HG03432 (cell line): ENCODE measurements at regions not wholly inside any gene's neighbourhood (a gene's known extent, or its start where the extent isn't known, plus 50 kb on each side); places are given as distances from the start of the nearest gene placed in this dataset.

ENCODE experiments used
- ATAC-seq: cut with Tn5 transposase; IDR thresholded peaks from one replicate; pipeline ENCODE4 v1.9.1; 2021; ENCODE audit warnings: mild to moderate bottlenecking, moderate library complexity; ENCODE audit not compliant: unreplicated experiment

DNA sequence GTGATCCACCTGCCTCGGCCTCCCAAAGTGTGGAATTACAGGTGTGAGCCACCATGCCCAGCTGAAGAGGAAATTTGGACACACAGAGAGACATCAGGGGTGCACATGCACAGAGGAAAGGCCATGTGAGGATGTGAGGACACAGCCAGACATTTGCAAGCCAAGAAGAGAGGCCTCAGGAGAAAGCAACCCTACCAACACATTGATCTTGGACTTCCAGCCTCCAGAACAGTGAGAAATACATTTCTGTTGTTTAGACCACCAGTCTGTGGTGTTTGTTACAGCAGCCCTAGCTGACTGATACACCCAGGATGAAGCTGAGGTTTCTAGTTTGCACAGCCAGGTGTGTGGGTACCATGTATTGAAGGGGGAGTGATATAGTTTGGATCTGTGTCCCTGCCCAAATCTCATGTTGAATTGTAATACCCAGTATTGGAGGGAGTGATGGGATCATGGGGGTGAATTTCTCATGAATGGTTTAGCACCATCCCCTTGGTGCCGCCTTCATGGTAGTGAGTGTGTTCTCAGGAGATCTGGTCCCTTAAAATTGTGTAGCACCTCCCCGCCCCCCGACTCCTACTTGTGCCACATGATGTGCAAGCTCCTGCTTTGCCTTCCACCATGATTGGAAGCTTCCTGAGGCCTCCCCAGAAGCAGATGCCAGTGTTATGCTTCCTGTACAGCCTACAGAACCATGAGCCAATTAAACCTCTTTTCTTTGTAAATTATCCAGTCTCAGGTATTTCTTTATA, 64.7 kb upstream of the DUSP5 start:
- ATAC-seq: no peak

DNA sequence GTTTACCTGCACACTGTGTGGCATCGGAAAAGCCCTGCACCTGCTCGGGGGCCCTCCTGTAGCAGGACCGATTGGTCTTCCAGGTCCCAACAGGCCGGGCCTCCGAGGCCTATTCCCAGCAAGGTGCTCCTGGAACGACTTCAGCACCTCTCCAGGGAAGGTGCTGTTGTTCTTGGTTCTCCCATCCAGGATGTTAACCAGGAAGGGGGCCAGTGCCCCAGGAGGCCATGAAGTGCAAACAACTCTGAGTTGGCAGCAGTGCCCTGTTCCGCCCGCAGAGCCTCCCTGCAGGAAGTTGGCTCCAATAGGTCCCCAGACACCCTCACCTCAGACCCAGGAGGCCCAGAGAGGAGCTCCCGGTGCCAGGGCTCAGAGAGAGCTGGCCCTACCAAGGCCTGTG, 64.0 kb upstream of the DUSP5 start:
- no peak for ATAC-seq

- no peak for ATAC-seq
Observed at GRCh38 chr10:110434489-110435096, 63.1 kb upstream of the DUSP5 start.

DNA sequence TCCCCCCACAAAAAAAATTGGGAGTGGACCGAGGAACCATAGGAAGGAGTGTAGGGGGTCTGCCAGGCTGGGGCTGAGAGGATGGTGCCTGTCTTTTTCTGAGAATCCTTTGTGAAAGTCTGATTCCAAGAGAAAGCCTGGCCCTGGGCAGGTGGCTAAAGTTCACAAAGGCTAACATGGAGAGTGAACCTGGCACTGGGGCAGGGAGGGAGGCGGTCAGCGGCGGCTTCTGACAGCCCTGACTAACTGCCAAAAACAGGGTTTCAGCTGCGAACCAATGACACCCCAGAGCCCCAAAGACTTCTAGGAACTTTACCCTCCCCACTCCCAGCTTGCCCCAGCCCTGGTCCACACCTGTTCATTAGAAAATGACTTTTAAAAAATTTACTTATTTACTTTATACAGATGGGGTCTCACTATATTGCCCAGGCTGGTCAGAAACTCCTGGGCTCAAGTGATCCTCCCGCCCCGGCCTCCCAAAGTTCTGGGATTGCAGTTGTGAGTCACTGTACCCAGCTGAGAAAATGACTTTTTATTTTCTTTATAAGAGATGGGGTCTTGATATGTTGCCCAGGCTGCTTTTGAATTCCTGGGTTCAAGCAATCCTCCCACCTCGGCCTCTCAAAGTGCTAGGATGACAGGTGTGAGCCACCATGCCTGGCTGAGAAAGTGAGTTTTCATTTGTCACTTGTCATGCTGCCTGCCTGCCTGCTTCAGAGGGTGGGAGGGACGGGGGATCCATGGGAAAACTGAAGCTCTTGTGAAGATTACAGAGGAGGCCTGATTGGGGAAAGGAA, 61.0 kb upstream of the DUSP5 start:
- no peak for ATAC-seq

GRCh38 chr10:110437351-110437605, 60.4 kb upstream of the DUSP5 start:
- ATAC-seq: no peak

DNA sequence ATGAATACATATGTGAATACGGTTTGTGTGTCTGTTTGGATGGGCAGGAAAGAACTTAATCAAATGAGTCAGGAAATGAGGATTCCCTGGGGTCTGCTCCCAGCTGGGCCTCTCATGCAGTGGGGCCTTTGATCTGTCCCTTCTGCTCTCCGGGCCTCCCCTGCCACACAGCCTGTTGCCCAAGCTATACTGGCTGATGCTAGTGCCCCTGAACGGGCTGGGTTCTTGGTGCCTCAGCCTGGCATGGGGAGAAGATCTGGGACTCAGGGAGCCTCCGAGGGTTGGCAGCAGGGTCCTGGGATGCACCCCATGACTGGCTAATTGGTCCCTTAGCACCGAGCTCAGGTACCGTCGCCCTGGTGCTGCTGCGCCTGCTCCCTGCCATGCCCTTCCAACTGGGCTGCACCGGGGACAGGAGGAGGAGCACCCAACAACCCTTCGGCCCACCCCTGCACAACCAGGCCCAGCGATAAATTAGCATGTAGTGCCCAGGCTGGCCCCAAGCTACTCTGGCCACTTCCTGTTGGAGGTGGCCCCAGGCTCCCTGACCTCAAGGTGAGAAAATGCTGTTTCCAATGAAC, 59.9 kb upstream of the DUSP5 start:
- ATAC-seq: no peak

DNA sequence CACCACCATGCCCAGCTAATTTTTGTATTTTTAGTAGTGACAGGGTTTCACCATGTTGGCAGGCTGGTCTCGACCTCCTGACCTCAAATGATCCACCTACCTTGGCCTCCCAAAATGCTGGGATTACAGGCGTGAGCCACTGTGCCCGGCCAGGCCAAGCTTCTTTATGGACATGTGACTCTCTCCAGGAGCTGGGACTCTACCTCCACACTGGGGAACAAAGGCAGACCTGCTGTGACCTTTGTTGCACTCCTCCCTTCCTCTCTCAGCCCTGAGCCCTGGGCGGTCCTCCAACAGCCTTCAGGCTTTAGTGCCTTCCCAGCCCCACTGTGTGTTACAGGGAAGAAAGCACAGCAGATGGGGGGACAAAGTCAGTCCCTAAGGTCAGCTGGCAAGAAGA, 55.0 kb upstream of the DUSP5 start:
- no peak for ATAC-seq

GRCh38 chr10:110443239-110444003, 54.3 kb upstream of the DUSP5 start:
- ATAC-seq: no peak

GRCh38 chr10:110444004-110444337, 53.7 kb upstream of the DUSP5 start:
- no peak for ATAC-seq

- ATAC-seq: no peak
Observed at GRCh38 chr10:110445871-110446270, 51.8 kb upstream of the DUSP5 start.

- no peak for ATAC-seq
Observed at GRCh38 chr10:110446277-110446676, 51.4 kb upstream of the DUSP5 start.

DNA sequence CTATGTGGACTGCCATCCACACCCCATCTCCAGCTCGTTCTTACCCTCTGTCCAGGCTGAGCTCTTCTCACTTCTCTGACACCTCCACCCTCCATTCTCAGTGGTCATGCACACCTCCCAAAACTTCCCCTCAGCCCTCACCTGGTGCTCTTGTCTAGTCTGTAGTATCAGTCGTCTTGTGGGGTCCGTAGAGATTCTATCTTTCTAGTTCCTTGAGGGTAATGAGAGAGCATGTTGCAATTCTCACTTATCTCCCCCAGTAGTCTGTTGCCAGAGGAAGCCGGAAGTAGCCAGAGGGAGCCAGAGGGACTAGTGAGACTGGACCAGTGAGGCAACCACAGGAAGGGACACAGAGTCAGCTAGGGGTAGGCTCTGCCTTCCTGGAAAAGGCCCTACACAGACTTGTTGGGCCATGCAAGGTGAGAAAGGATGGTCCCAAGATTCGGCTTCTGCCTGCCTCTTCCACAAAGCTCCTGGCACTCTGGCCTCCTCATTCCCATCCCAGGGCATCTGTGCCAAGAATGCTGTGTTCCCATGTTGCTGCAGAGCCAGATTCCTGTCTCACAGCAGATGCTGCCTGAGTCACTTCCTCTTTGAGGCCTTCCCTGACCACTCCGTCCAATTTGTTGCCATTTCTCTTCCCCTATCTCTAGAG, 50.6 kb upstream of the DUSP5 start:
- no peak for ATAC-seq

- no peak for ATAC-seq
Observed at GRCh38 chr10:110447886-110448285, 49.8 kb upstream of the DUSP5 start.
